ENCODE measurements at regions not wholly inside any gene's neighbourhood (a gene's known extent, or its start where the extent isn't known, plus 50 kb on each side); places are given as distances from the start of the nearest gene placed in this dataset.

DNA sequence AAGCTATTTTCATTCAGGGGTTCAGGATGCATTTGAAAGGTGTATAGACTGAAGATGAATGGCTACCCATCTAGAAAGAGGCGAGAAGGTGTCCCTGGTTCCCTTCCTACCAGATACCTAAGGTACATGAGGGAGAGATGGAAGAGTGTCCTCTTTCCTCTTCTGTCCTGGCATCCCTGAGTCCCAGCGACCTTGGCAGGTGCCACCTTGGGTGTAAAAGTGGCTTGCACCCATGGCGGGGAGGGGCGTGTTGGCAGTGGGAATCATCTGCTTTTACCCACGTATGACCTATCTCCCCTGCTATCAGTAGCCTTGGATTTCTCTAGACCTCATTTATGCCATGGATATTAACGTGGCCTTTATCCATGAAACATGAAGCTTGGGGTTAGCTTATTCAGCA lies 1126.1 kb downstream of the KCNT2 start (continued):
- TF ChIP-seq ZNF785 (CRISPR knock-in tag; IDR thresholded peaks at IDR 0.05): no peak
- TF ChIP-seq HDAC3 (IDR thresholded peaks at IDR 0.05; ENCODE audit: borderline replicate concordance, partially characterized antibody): no peak
- no peak for TF ChIP-seq TARDBP (IDR thresholded peaks at IDR 0.05)
- TF ChIP-seq SIRT6 (IDR thresholded peaks at IDR 0.05; ENCODE audit: low read depth, low read length): no peak
- TF ChIP-seq POLR2H (tag; IDR thresholded peaks at IDR 0.05; ENCODE audit: low read depth): no peak
- TF ChIP-seq TFAM (CRISPR knock-in tag; conservative IDR thresholded peaks at IDR 0.05): no peak
- TF ChIP-seq ZNF764 (CRISPR knock-in tag; IDR thresholded peaks at IDR 0.05; ENCODE audit: low read depth): no peak
- no peak for TF ChIP-seq BDP1 (IDR thresholded peaks at IDR 0.05; ENCODE audit: insufficient read depth, insufficient read length)
- TF ChIP-seq LEF1 (IDR thresholded peaks at IDR 0.05): no peak
- no peak for TF ChIP-seq E2F1 (CRISPR knock-in tag; IDR thresholded peaks at IDR 0.05)

GRCh38 chr1:195481293-195481692 lies 1126.9 kb downstream of the KCNT2 start:
- ATAC-seq: no peak
- POLR2A ChIA-PET: interaction anchor here (0.6 to 0.7 kb wide), 2 partner anchors 24 to 225 kb away, joined by 3 to 5 read pairs; no protein-coding TSS in a partner anchor
- H2AFZ ChIP-seq (ENCODE audit: low read depth, low read length): no peak overlapping the region
- no peak for TF ChIP-seq SIRT6 (IDR thresholded peaks at IDR 0.05; ENCODE audit: low read depth, low read length)
- TF ChIP-seq ETV6 (IDR thresholded peaks at IDR 0.05; ENCODE audit: borderline replicate concordance in 1 of 2, low read depth in 2 of 2, low read length in 1 of 2): no peak
- no peak for TF ChIP-seq ETV6 (CRISPR knock-in tag; IDR thresholded peaks at IDR 0.05; ENCODE audit: borderline replicate concordance)
- no peak for TF ChIP-seq NFXL1 (CRISPR knock-in tag; IDR thresholded peaks at IDR 0.05)
- no peak for TF ChIP-seq RBBP5 (IDR thresholded peaks at IDR 0.05; ENCODE audit: borderline replicate concordance, insufficient read depth, low read length, poor library complexity, severe bottlenecking)
- TF ChIP-seq ZNF12 (CRISPR knock-in tag; IDR thresholded peaks at IDR 0.05): no peak
- TF ChIP-seq MTA2 (IDR thresholded peaks at IDR 0.05; ENCODE audit: low read depth): no peak
- no peak for TF ChIP-seq FOSL1 (tag; conservative IDR thresholded peaks at IDR 0.05)
- no peak for TF ChIP-seq DEAF1 (CRISPR knock-in tag; IDR thresholded peaks at IDR 0.05)
- TF ChIP-seq ZNF124 (CRISPR knock-in tag; IDR thresholded peaks at IDR 0.05): no peak
- TF ChIP-seq KAT7 (CRISPR knock-in tag; IDR thresholded peaks at IDR 0.05; ENCODE audit: borderline replicate concordance): no peak
- TF ChIP-seq OTX1 (CRISPR knock-in tag; IDR thresholded peaks at IDR 0.05): no peak
- TF ChIP-seq ZNF224 (CRISPR knock-in tag; IDR thresholded peaks at IDR 0.05): no peak
- no peak for TF ChIP-seq GABPA (tag; conservative IDR thresholded peaks at IDR 0.05; ENCODE audit: low read depth)

More at GRCh38 chr1:195481293-195481692, 1126.9 kb downstream of the KCNT2 start:
- Histone ChIP-seq H3K9me1 (ENCODE audit: control insufficient read depth, insufficient read depth, low read length) (no peaks in the 10 kb centered on the region), H3K79me2 (ENCODE audit: control insufficient read depth, insufficient read depth, low read length) (no peaks in the 10 kb centered on the region), H3K9me3 (replicated peaks; ENCODE audit: control insufficient read depth, insufficient read depth, low read depth, low read length) (no peaks in the 10 kb centered on the region), H3K9ac (ENCODE audit: insufficient read depth in 1 of 2, low read depth in 2 of 2, low read length in 2 of 2) (no peak overlapping the region), H3K27me3 (ENCODE audit: control insufficient read depth in 2 of 2, insufficient read depth in 2 of 2, low read length in 2 of 2) (no peaks in the 10 kb centered on the region), H3K4me2 (ENCODE audit: insufficient read depth, low read length) (no peak overlapping the region), H4K20me1 (replicated peaks; ENCODE audit: control insufficient read depth, insufficient read depth, low read length) (no peaks in the 10 kb centered on the region), H3K4me3 (no peak overlapping the region), H3K4me1 (replicated peaks in 1 of 2; ENCODE audit: control insufficient read depth in 2 of 2, insufficient read depth in 2 of 2, low read length in 2 of 2) (no peaks in the 10 kb centered on the region), H3K27ac (ENCODE audit: extremely low read depth, low read depth, low read length) (no peak overlapping the region), H3K36me3 (ENCODE audit: control insufficient read depth, insufficient read depth, low read length) (no peaks in the 10 kb centered on the region)
- no peak for DNase-seq (ENCODE audit: extremely low read depth in 1 of 4, low spot score in 3 of 4)
- intact Hi-C loops (cut with micrococcal nuclease) (no loop called here), in situ Hi-C loops (cut with MboI) (no loop called here)
- WGBS (ENCODE audit: insufficient coverage, low coverage, missing lambda C conversion rate): 11% methylated on average over 3 of the region's 3 CpGs
- FAIRE-seq: no peak
- BruUV-seq (replicated peaks): no TSS peak
- CTCF ChIA-PET (ENCODE audit: low intra/inter-chr PET ratio): no interaction called here

Measured in K562 (cell line).